ENCODE measurements at regions not wholly inside any gene's neighbourhood (a gene's known extent, or its start where the extent isn't known, plus 50 kb on each side); places are given as distances from the start of the nearest gene placed in this dataset.
"Not testable (repeated sequence)": the region's sequence is repeated elsewhere in the genome, so short reads cannot be mapped to it uniquely, and the experiment has no call there.

DNA sequence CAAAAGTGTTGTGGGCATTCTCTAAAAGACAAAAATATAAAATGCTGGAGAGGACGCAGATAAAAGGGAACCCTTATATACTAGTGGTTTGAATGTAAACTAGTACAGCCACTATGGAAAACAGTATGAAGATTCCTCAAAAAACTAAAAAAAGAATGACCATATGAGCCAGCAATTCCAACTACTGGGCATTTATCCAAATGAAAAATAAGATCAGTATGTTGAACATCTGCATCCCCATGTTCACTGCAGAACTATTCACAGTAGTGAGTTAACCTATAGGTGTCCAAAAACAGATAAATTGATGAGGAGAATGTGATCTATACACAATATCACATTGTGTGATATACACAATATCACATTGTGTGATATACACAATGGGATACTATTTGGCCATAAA lies 1615.3 kb downstream of the PCDH18 start:
- H3K4me1 ChIP-seq (ENCODE audit: control insufficient read depth in 2 of 2, insufficient read depth in 2 of 2, low read length in 2 of 2): no peaks in the 10 kb centered on the region
- H3K36me3 ChIP-seq (ENCODE audit: control insufficient read depth in 2 of 3, insufficient read depth in 3 of 3, low read length in 3 of 3): no peaks in the 10 kb centered on the region
- no peak overlapping the region for H3K27ac ChIP-seq (ENCODE audit: low read depth, low read length)
- Mint-ChIP-seq H3K27me3 (no peaks in the 10 kb centered on the region), H3K4me3 (no peak overlapping the region), H3K9me3 (peaks cover 0 to 3% (median 0%) of the 10 kb centered on the region in 11 donors), H3K36me3 (no peaks in the 10 kb centered on the region), H3K27ac (no peak overlapping the region), H3K4me1 (no peaks in the 10 kb centered on the region)
- intact Hi-C loops (cut with micrococcal nuclease): no loop called here
- DNase-seq (no peak), ATAC-seq (no peak)
- CTCF ChIA-PET: no interaction called here
- H3K9me3 ChIP-seq (ENCODE audit: control insufficient read depth in 2 of 3, low read length in 3 of 3): no peaks in the 10 kb centered on the region
- no peaks in the 10 kb centered on the region for H3K27me3 ChIP-seq (ENCODE audit: control insufficient read depth in 2 of 2, insufficient read depth in 2 of 2, low read length in 2 of 2)
- H3K4me3 ChIP-seq (ENCODE audit: low read length): no peak overlapping the region
- POLR2A ChIA-PET: no interaction called here

DNA sequence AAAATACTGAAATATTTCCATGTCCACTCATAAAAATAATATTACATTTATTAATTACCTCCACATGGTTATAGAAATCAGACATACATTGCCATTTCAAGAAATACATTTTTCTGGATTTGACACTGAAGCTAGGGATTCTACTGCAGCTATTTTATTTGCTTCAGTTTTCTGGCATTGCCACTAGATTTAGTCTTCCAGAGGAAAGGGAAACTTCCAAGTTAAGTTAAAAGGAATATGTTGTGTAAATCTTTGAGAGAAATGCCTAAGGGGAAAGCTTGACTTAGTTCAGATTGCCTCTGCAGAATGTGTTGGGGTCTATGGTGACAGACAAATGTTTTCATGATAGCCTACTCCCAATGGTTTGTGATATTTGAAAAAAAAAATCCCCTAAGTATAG lies 1631.3 kb downstream of the PCDH18 start:
- POLR2A ChIA-PET: no interaction called here
- no peak overlapping the region for H3K27ac ChIP-seq (ENCODE audit: low read depth, low read length)
- ATAC-seq (no peak), DNase-seq (no peak)
- no peaks in the 10 kb centered on the region for H3K4me1 ChIP-seq (ENCODE audit: control insufficient read depth in 2 of 2, insufficient read depth in 2 of 2, low read length in 2 of 2)
- no peaks in the 10 kb centered on the region for H3K36me3 Mint-ChIP-seq
- no peak overlapping the region for H3K4me3 Mint-ChIP-seq
- H3K9me3 ChIP-seq (ENCODE audit: control insufficient read depth in 2 of 3, low read length in 3 of 3): peaks cover 0 to 5% (median 0%) of the 10 kb centered on the region in 3 experiments
- CTCF ChIA-PET: no interaction called here
- intact Hi-C loops (cut with micrococcal nuclease): no loop called here
- no peaks in the 10 kb centered on the region for H3K36me3 ChIP-seq (ENCODE audit: control insufficient read depth in 2 of 3, insufficient read depth in 3 of 3, low read length in 3 of 3)
- no peak overlapping the region for H3K4me3 ChIP-seq (ENCODE audit: low read length)
- peaks cover 0 to 26% (median 12%) of the 10 kb centered on the region in 11 donors for H3K9me3 Mint-ChIP-seq
- H3K27ac Mint-ChIP-seq: no peak overlapping the region
- H3K4me1 Mint-ChIP-seq: no peaks in the 10 kb centered on the region
- H3K27me3 ChIP-seq (ENCODE audit: control insufficient read depth in 2 of 2, insufficient read depth in 2 of 2, low read length in 2 of 2): no peaks in the 10 kb centered on the region
- no peaks in the 10 kb centered on the region for H3K27me3 Mint-ChIP-seq

DNA sequence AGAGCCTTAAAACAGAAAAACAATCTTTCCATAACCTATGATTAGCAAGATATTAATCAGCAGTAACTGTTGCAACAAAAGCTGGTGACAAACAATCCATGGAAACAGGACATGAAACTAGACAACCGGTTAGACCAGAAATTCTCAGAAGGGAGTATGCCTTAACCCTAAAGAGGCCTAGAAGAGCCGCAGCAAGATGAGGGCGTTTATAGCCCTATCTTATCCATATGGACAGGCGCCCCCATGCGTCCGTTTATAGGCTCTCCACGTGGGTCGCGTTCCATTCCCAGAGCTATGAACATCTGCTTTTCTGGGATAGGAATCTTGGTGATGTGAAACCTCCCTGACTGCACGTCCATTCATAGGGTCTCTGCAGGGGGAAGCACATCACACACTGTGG lies 1662.7 kb upstream of the PABPC4L start:
- H3K9me3 ChIP-seq (ENCODE audit: control insufficient read depth in 2 of 3, low read length in 3 of 3); H3K4me1 ChIP-seq (ENCODE audit: control insufficient read depth in 2 of 2, insufficient read depth in 2 of 2, low read length in 2 of 2); intact Hi-C loops (cut with micrococcal nuclease); ATAC-seq; H3K27me3 ChIP-seq (ENCODE audit: control insufficient read depth in 2 of 2, insufficient read depth in 2 of 2, low read length in 2 of 2); H3K4me1 Mint-ChIP-seq; H3K27ac ChIP-seq (ENCODE audit: low read depth, low read length); POLR2A ChIA-PET; H3K4me3 Mint-ChIP-seq; CTCF ChIA-PET; H3K27me3 Mint-ChIP-seq; H3K4me3 ChIP-seq (ENCODE audit: low read length); H3K36me3 ChIP-seq (ENCODE audit: control insufficient read depth in 2 of 3, insufficient read depth in 3 of 3, low read length in 3 of 3); H3K36me3 Mint-ChIP-seq; H3K27ac Mint-ChIP-seq; DNase-seq: not testable (repeated sequence)
- H3K9me3 Mint-ChIP-seq: peaks cover 0 to 12% (median 0%) of the 10 kb centered on the region in 11 donors

DNA sequence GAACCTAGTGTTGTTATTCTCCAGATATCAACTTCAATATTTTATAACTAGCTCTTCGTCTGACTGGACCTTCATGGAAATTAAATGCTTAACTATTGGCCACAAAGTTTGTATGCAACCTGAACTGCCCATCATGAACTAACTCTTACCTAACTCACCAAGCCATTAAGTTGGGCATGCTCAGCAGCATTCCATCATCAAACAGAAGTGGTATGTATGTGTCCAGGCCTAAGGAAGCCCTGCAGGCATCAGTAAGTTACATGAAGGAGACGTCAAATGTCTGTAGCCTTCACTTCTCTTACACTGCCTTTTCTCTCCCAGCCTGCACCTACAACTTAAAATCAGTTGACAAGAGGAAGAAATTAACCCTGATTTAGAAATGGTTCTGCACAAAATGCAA lies 1639.2 kb upstream of the PABPC4L start:
- peaks cover 0 to 12% (median 6%) of the 10 kb centered on the region in 11 donors for H3K9me3 Mint-ChIP-seq
- no peaks in the 10 kb centered on the region for H3K27me3 Mint-ChIP-seq
- Histone ChIP-seq H3K9me3 (ENCODE audit: control insufficient read depth in 2 of 3, low read length in 3 of 3) (no peaks in the 10 kb centered on the region), H3K4me1 (ENCODE audit: control insufficient read depth in 2 of 2, insufficient read depth in 2 of 2, low read length in 2 of 2) (no peaks in the 10 kb centered on the region), H3K4me3 (ENCODE audit: low read length) (no peak overlapping the region), H3K27me3 (ENCODE audit: control insufficient read depth in 2 of 2, insufficient read depth in 2 of 2, low read length in 2 of 2) (no peaks in the 10 kb centered on the region), H3K36me3 (ENCODE audit: control insufficient read depth in 2 of 3, insufficient read depth in 3 of 3, low read length in 3 of 3) (no peaks in the 10 kb centered on the region), H3K27ac (ENCODE audit: low read depth, low read length) (no peak overlapping the region)
- no peaks in the 10 kb centered on the region for H3K4me1 Mint-ChIP-seq
- H3K4me3 Mint-ChIP-seq: no peak overlapping the region
- POLR2A ChIA-PET: no interaction called here
- CTCF ChIA-PET: no interaction called here
- DNase-seq (no peak), ATAC-seq (no peak)
- no peak overlapping the region for H3K27ac Mint-ChIP-seq
- H3K36me3 Mint-ChIP-seq: no peaks in the 10 kb centered on the region
- intact Hi-C loops (cut with micrococcal nuclease): no loop called here

DNA sequence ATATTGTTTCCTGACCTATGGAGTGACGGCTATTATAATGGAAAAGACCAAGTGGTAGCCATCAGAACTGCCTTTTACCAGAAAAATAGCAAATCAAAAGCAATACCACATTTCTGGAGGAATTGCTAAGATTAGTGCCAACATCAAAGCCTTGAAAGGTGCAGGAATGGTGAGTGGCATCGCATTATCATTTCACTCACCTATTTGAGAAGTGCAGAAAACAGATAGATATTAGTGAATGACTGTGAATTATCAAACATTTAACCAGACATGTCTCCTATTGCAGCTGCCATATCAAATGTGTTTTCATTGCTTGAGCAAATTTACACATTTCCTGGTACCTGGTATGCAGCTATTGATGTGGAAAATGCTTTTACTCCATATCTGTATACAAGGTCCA lies 1638.1 kb upstream of the PABPC4L start:
- ChIA-PET POLR2A (no interaction called here), CTCF (no interaction called here)
- Histone ChIP-seq H3K4me1 (ENCODE audit: control insufficient read depth in 2 of 2, insufficient read depth in 2 of 2, low read length in 2 of 2) (no peaks in the 10 kb centered on the region), H3K27ac (ENCODE audit: low read depth, low read length) (no peak overlapping the region), H3K27me3 (ENCODE audit: control insufficient read depth in 2 of 2, insufficient read depth in 2 of 2, low read length in 2 of 2) (no peaks in the 10 kb centered on the region), H3K36me3 (ENCODE audit: control insufficient read depth in 2 of 3, insufficient read depth in 3 of 3, low read length in 3 of 3) (no peaks in the 10 kb centered on the region), H3K4me3 (ENCODE audit: low read length) (no peak overlapping the region), H3K9me3 (ENCODE audit: control insufficient read depth in 2 of 3, low read length in 3 of 3) (no peaks in the 10 kb centered on the region)
- no peaks in the 10 kb centered on the region for H3K27me3 Mint-ChIP-seq
- H3K36me3 Mint-ChIP-seq: no peaks in the 10 kb centered on the region
- intact Hi-C loops (cut with micrococcal nuclease): no loop called here
- peaks cover 0 to 12% (median 3%) of the 10 kb centered on the region in 11 donors for H3K9me3 Mint-ChIP-seq
- no peak for DNase-seq
- H3K4me3 Mint-ChIP-seq: no peak overlapping the region
- H3K4me1 Mint-ChIP-seq: no peaks in the 10 kb centered on the region
- H3K27ac Mint-ChIP-seq: no peak overlapping the region
- ATAC-seq: no peak

DNA sequence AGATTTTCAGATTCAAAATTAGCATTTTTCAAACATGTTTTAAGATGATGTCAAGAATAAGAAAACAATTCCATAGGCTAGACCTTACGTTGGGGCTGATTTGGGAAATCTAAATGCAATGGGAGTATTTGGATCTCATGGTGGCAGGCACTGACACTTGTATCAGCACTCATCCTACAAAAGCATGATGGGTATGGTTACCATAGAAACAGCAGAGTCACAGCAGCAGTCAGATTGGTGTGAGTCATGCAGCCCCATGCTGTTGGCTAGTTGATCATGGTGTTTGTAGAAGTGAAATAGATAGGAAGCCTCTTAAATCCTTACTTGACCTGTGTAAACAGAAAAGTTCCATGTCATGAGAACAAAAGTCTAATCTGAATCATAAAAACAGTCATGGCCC lies 1637.3 kb upstream of the PABPC4L start:
- no peaks in the 10 kb centered on the region for H3K27me3 Mint-ChIP-seq
- H3K4me1 ChIP-seq (ENCODE audit: control insufficient read depth in 2 of 2, insufficient read depth in 2 of 2, low read length in 2 of 2): no peaks in the 10 kb centered on the region
- no peak for DNase-seq
- no peaks in the 10 kb centered on the region for H3K36me3 Mint-ChIP-seq
- intact Hi-C loops (cut with micrococcal nuclease): no loop called here
- H3K9me3 ChIP-seq (ENCODE audit: control insufficient read depth in 2 of 3, low read length in 3 of 3): no peaks in the 10 kb centered on the region
- H3K4me3 Mint-ChIP-seq: no peak overlapping the region
- H3K4me3 ChIP-seq (ENCODE audit: low read length): no peak overlapping the region
- H3K27ac ChIP-seq (ENCODE audit: low read depth, low read length): no peak overlapping the region
- no peaks in the 10 kb centered on the region for H3K27me3 ChIP-seq (ENCODE audit: control insufficient read depth in 2 of 2, insufficient read depth in 2 of 2, low read length in 2 of 2)
- no peaks in the 10 kb centered on the region for H3K4me1 Mint-ChIP-seq
- ChIA-PET POLR2A (no interaction called here), CTCF (no interaction called here)
- H3K9me3 Mint-ChIP-seq: peaks cover 0 to 12% (median 3%) of the 10 kb centered on the region in 11 donors
- H3K36me3 ChIP-seq (ENCODE audit: control insufficient read depth in 2 of 3, insufficient read depth in 3 of 3, low read length in 3 of 3): no peaks in the 10 kb centered on the region
- H3K27ac Mint-ChIP-seq: no peak overlapping the region
- no peak for ATAC-seq

DNA sequence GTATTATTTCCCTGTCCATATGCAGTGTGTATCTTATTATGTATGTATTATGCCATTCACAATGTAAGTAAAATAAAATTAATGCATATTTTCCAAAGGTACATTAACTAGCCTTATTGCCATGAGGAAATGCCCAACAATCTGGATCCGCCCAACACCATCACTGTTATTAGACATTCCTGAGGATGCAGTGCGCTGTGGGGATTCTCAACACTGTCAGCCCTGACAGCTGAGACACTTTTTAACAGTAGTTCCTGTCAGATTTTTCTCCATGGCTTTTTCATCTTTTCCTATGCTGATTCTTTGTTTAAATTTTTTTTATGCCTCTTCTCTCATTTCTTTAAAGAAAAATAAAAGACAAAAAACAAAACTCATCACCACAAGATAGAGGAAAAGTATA lies 1632.9 kb upstream of the PABPC4L start:
- DNase-seq: no peak
- no peak for ATAC-seq
- no peaks in the 10 kb centered on the region for H3K27me3 ChIP-seq (ENCODE audit: control insufficient read depth in 2 of 2, insufficient read depth in 2 of 2, low read length in 2 of 2)
- H3K4me1 ChIP-seq (ENCODE audit: control insufficient read depth in 2 of 2, insufficient read depth in 2 of 2, low read length in 2 of 2): no peaks in the 10 kb centered on the region
- Mint-ChIP-seq H3K4me3 (no peak overlapping the region), H3K27me3 (no peaks in the 10 kb centered on the region), H3K27ac (no peak overlapping the region), H3K36me3 (no peaks in the 10 kb centered on the region), H3K4me1 (no peaks in the 10 kb centered on the region), H3K9me3 (peaks cover 0 to 12% (median 3%) of the 10 kb centered on the region in 11 donors)
- intact Hi-C loops (cut with micrococcal nuclease): no loop called here
- no peaks in the 10 kb centered on the region for H3K9me3 ChIP-seq (ENCODE audit: control insufficient read depth in 2 of 3, low read length in 3 of 3)
- ChIA-PET POLR2A (no interaction called here), CTCF (no interaction called here)
- H3K27ac ChIP-seq (ENCODE audit: low read depth, low read length): no peak overlapping the region
- no peak overlapping the region for H3K4me3 ChIP-seq (ENCODE audit: low read length)
- no peaks in the 10 kb centered on the region for H3K36me3 ChIP-seq (ENCODE audit: control insufficient read depth in 2 of 3, insufficient read depth in 3 of 3, low read length in 3 of 3)

All from naive thymus-derived CD4-positive, alpha-beta T cell (primary cell).